AG08396 (cell line): ENCODE measurements at regions not wholly inside any gene's neighbourhood (a gene's known extent, or its start where the extent isn't known, plus 50 kb on each side); places are given as distances from the start of the nearest gene placed in this dataset.
"Not testable (repeated sequence)": the region's sequence is repeated elsewhere in the genome, so short reads cannot be mapped to it uniquely, and the experiment has no call there.

ENCODE experiments used
- DNase-seq: peaks from one replicate; pipeline ENCODE4 v3.0.0; 2012; ENCODE audit warnings: low spot score, mixed read lengths

DNA sequence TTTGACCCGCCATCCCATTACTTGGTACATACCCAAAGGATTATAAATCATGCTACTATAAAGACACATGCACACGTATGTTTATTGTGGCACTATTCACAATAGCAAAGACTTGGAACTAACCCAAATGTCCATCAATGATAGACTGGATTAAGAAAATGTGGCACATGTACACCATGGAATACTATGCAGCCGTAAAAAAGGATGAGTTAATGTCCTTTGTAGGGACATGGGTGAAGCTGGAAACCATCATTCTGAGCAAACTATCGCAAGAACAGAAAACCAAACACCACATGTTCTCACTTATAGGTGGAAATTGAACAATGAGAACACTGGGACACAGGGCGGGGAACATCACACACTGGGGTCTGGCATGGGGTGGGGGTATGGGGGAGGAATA is 57.1 kb upstream of the GMDS start:
- DNase-seq: not testable (repeated sequence)

DNA sequence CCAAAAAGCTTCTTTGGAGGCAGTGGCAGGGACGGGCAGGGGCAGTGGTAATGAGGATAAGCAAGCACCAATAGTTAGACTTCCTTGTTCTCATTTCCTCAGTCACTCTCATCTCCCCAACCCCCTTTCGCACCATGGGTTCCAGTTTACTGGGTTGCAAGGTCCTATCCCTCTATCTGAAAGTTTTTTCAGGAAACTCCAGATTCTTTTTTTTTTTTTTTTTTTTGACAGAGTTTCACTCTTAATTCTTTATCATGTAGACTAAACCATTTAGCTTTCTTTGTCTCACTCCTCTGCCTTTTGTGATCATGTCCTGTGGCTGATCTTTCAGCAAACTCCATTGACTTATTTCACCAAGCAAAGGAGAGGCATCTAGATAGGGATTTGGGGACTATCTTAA is 51.4 kb upstream of the GMDS start:
- DNase-seq: no peak
